Thoracic aorta (tissue), 2 donors: ENCODE measurements at regions not wholly inside any gene's neighbourhood (a gene's known extent, or its start where the extent isn't known, plus 50 kb on each side); places are given as distances from the start of the nearest gene placed in this dataset.

Experiments used
- ATAC-seq: fragments of 150-250 bp; one replicate; pipeline ENCODE4 v1.8.0; 2017; ENCODE audit warnings: low read depth; ENCODE audit not compliant: insufficient number of reproducible peaks, low FRiP score
- DNase-seq: peaks from one replicate; pipeline ENCODE4 v3.0.0-alpha.2; 2020; ENCODE audit warnings: low spot score
- H3K27ac ChIP-seq, 2 donors: fragments of 200-600 bp; sonication (generic); 1 replicate in 1 of 2; 2 replicates in 1 of 2; pipeline ENCODE4 v1.5.1; 2016; ENCODE audit warnings: mild to moderate bottlenecking in 2 of 2, moderate library complexity in 2 of 2
- H3K27me3 ChIP-seq: fragments of 200-600 bp; sonication (generic); replicated peaks from 2 replicates; pipeline ENCODE4 v1.6.0; 2016; ENCODE audit warnings: mild to moderate bottlenecking; ENCODE audit not compliant: insufficient read depth
- H3K36me3 ChIP-seq: fragments of 200-600 bp; sonication (generic); one replicate; pipeline ENCODE4 v1.5.1; 2016
- H3K4me1 ChIP-seq, 2 donors: fragments of 200-600 bp; sonication (generic); 1 replicate in 1 of 2; 2 replicates in 1 of 2; pipeline versions ENCODE4 v1.5.1 to v1.6.0; 2016; ENCODE audit warnings: low read depth in 2 of 2, mild to moderate bottlenecking in 1 of 2; ENCODE audit not compliant: control insufficient read depth in 1 of 2
- H3K4me3 ChIP-seq: fragments of 200-600 bp; sonication (generic); 2 replicates; pipeline ENCODE4 v1.5.1; 2016; ENCODE audit warnings: mild to moderate bottlenecking
- H3K9me3 ChIP-seq: fragments of 200-600 bp; sonication (generic); 2 replicates; pipeline ENCODE4 v1.5.1; 2016
- TF ChIP-seq, protein P1 (sequence below): fragments of 200-600 bp; sonication (generic); IDR thresholded peaks from one replicate; pipeline ENCODE4 v1.5.1; 2019; ENCODE audit warnings: antibody characterized with exemption

DNA sequence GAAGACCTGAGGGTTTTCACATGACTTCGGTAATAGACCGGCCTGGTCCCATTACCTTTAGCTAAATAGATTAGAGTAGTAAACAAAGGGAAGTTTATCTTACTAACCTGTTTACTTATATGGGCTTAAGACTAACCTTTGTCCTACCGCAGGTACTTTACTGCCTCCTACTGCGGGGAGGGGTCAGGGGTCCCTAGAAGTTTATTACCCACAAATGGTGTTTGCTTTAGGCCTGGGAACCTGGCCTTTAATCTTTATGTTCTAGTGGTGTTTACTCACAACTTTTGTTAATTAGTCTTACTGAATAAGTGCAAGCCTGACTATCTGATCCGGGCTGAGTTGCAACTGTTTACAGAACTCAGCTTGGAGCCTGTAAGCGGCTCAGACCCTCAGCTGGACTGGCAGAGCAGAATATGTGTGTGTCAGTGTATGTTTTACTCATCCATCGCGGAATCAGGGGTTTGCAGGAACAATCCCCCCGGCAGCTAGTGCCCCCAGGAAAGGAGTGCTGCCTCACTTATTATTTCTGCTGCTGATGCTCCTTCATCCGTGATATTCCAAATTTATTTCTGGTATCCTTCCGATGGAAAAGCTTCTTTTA lies 578.9 kb upstream of the SEMA3D start:
- H3K4me3 ChIP-seq: no peak overlapping the region
- H3K4me1 ChIP-seq: no peaks in the 10 kb centered on the region
- no peaks in the 10 kb centered on the region for H3K9me3 ChIP-seq
- no peak overlapping the region for H3K27ac ChIP-seq
- H3K27me3 ChIP-seq: no peaks in the 10 kb centered on the region
- TF ChIP-seq, protein P1, sequence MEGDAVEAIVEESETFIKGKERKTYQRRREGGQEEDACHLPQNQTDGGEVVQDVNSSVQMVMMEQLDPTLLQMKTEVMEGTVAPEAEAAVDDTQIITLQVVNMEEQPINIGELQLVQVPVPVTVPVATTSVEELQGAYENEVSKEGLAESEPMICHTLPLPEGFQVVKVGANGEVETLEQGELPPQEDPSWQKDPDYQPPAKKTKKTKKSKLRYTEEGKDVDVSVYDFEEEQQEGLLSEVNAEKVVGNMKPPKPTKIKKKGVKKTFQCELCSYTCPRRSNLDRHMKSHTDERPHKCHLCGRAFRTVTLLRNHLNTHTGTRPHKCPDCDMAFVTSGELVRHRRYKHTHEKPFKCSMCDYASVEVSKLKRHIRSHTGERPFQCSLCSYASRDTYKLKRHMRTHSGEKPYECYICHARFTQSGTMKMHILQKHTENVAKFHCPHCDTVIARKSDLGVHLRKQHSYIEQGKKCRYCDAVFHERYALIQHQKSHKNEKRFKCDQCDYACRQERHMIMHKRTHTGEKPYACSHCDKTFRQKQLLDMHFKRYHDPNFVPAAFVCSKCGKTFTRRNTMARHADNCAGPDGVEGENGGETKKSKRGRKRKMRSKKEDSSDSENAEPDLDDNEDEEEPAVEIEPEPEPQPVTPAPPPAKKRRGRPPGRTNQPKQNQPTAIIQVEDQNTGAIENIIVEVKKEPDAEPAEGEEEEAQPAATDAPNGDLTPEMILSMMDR: no peak
- no peaks in the 10 kb centered on the region for H3K36me3 ChIP-seq
- no peak for DNase-seq
- ATAC-seq: no peak

- TF ChIP-seq, protein P1: no peak
- H3K36me3 ChIP-seq: no peaks in the 10 kb centered on the region
- H3K27me3 ChIP-seq: no peaks in the 10 kb centered on the region
- H3K9me3 ChIP-seq: no peaks in the 10 kb centered on the region
- ATAC-seq (no peak), DNase-seq (no peak)
- H3K4me3 ChIP-seq: no peak overlapping the region
- no peak overlapping the region for H3K27ac ChIP-seq
- H3K4me1 ChIP-seq: no peaks in the 10 kb centered on the region
Observed at GRCh38 chr7:85764034-85764433, 577.2 kb upstream of the SEMA3D start.

- H3K4me1 ChIP-seq: no peaks in the 10 kb centered on the region
- no peaks in the 10 kb centered on the region for H3K36me3 ChIP-seq
- no peak for DNase-seq
- no peak for ATAC-seq
- H3K27ac ChIP-seq: no peak overlapping the region
- no peak overlapping the region for H3K4me3 ChIP-seq
- TF ChIP-seq, protein P1: no peak
- H3K9me3 ChIP-seq: no peaks in the 10 kb centered on the region
- H3K27me3 ChIP-seq: no peaks in the 10 kb centered on the region
Observed at GRCh38 chr7:85757348-85757747, 570.5 kb upstream of the SEMA3D start.

DNA sequence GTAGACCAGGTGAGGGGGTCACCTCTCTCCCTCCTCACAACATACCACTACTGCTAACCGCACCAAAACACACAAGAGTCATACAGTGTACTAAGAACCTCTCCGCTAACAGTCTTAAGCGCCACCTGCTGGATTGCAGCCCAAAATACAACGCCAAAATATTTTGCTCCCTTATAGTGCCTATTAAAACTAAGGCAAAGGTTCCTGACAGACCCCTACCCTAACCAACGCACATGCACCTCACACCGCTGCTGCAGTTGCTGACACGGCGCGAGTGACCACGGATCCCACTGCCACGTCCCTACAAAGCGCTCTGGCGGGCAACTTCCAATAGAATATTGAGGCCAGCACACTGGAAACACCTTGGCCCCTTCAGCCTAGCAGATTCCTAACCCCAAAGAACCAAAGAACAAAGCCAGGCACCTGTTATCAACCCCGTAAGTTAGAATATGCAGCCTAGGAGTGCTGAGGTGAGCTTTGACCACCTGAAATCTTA lies 563.6 kb upstream of the SEMA3D start:
- Histone ChIP-seq H3K4me3 (no peak overlapping the region), H3K27ac (no peak overlapping the region), H3K9me3 (no peaks in the 10 kb centered on the region), H3K27me3 (no peaks in the 10 kb centered on the region), H3K4me1 (no peaks in the 10 kb centered on the region), H3K36me3 (no peaks in the 10 kb centered on the region)
- ATAC-seq (no peak), DNase-seq (no peak)
- TF ChIP-seq, protein P1: no peak

DNA sequence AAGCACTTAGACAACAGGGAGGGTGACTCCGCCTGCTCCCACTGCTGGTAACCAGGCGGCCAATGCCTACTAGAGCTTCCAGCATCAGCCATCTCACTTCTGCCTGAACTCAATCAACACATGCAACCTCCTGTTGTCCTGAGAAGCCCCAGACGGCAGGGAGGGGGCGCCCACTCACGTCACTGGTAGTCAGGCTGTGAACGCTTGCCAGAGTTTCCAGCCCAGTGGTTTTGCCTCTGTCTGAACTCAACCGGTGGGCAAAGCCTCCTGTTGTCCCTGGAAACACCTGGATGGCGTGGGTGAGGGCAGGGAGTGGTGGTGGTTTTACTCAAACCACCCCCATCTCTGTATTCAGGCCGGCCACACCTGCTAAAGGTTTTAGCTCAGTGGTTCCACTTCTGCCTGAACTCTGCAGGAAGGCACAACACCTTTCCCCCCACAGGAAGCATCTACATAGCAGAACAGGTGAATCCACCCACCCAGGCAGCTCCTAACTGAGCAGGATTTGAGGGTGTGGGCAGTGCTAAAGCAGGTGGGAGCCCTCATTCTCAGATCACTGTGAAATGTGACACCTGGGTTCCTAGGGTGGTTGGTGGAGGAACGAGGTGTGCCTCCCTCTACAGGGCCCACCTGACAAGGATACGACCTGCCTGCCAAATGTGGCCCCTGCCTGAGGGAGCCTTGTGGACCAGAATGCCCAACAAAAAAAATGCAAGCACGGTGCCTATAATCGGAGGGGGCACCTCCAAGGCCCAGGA lies 563.0 kb upstream of the SEMA3D start:
- H3K4me3 ChIP-seq: no peak overlapping the region
- H3K9me3 ChIP-seq: no peaks in the 10 kb centered on the region
- no peaks in the 10 kb centered on the region for H3K36me3 ChIP-seq
- DNase-seq (no peak), ATAC-seq (no peak)
- no peaks in the 10 kb centered on the region for H3K27me3 ChIP-seq
- H3K27ac ChIP-seq: no peak overlapping the region
- no peaks in the 10 kb centered on the region for H3K4me1 ChIP-seq
- TF ChIP-seq, protein P1: no peak
